Gastrocnemius medialis (tissue), 4 donors: ENCODE measurements at regions not wholly inside any gene's neighbourhood (a gene's known extent, or its start where the extent isn't known, plus 50 kb on each side); places are given as distances from the start of the nearest gene placed in this dataset.

Experiments used
- POLR2A ChIP-seq, 2 donors: fragments of 450-650 bp; IDR thresholded peaks; one replicate each; pipeline ENCODE4 v1.6.1; 2017; ENCODE audit warnings: antibody characterized with exemption in 2 of 2, mild to moderate bottlenecking in 2 of 2, moderate library complexity in 2 of 2
- TF ChIP-seq, protein P1 (sequence below), 5 experiments: fragments of 450-650 bp in 3 of 5; fragments of 200-600 bp in 2 of 5; sonication (generic) in 2 of 5; IDR thresholded peaks in 4 of 5; conservative IDR thresholded peaks in 1 of 5; 1 replicate in 4 of 5; 2 replicates in 1 of 5; pipeline ENCODE4 v1.5.1; 2016 to 2019; ENCODE audit warnings: antibody characterized with exemption in 5 of 5, mild to moderate bottlenecking in 3 of 5, moderate library complexity in 3 of 5

DNA sequence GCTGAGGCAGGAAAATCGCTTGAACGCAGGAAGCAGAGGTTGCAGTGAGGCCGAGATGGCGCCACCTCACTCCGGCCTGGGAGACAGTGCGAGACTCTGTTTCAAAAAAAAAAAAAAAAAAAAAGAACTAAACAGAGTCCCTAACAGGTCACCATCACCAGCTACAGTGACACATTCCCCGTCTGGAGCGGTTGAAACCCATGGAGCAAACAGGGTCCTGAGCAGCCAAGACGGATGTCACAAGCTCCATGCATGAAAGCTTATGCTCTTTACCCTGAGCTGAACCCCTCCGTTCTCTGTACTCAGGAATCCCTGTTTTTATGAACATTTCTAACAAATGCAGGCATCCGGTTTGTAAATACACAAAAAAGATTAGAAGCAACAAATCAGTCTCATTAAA is 55.9 kb upstream of the LAPTM4A start:
- TF ChIP-seq, protein P1, sequence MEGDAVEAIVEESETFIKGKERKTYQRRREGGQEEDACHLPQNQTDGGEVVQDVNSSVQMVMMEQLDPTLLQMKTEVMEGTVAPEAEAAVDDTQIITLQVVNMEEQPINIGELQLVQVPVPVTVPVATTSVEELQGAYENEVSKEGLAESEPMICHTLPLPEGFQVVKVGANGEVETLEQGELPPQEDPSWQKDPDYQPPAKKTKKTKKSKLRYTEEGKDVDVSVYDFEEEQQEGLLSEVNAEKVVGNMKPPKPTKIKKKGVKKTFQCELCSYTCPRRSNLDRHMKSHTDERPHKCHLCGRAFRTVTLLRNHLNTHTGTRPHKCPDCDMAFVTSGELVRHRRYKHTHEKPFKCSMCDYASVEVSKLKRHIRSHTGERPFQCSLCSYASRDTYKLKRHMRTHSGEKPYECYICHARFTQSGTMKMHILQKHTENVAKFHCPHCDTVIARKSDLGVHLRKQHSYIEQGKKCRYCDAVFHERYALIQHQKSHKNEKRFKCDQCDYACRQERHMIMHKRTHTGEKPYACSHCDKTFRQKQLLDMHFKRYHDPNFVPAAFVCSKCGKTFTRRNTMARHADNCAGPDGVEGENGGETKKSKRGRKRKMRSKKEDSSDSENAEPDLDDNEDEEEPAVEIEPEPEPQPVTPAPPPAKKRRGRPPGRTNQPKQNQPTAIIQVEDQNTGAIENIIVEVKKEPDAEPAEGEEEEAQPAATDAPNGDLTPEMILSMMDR (IDR thresholded peaks at IDR 0.05 in 4 of 5, conservative IDR thresholded peaks at IDR 0.05 in 1 of 5), result no peak
- no peak for TF ChIP-seq POLR2A (IDR thresholded peaks at IDR 0.05)
